Activated naive CD8-positive, alpha-beta T cell (primary cell): ENCODE measurements at regions not wholly inside any gene's neighbourhood (a gene's known extent, or its start where the extent isn't known, plus 50 kb on each side); places are given as distances from the start of the nearest gene placed in this dataset.

ENCODE experiments used
- H3K27ac Mint-ChIP-seq: one replicate; pipeline ENCODE4 v1.8.0; 2021; ENCODE audit warnings: mixed read lengths
- H3K27me3 Mint-ChIP-seq: one replicate; pipeline ENCODE4 v1.8.0; 2021; ENCODE audit warnings: mixed read lengths
- H3K36me3 Mint-ChIP-seq: one replicate; pipeline ENCODE4 v1.8.0; 2021; ENCODE audit warnings: mixed read lengths
- H3K4me1 Mint-ChIP-seq: one replicate; pipeline ENCODE4 v1.8.0; 2021; ENCODE audit warnings: low read depth, mixed read lengths
- H3K4me3 Mint-ChIP-seq: one replicate; pipeline ENCODE4 v1.8.0; 2021; ENCODE audit warnings: mild to moderate bottlenecking, mixed read lengths
- H3K9me3 Mint-ChIP-seq: one replicate; pipeline ENCODE4 v1.8.0; 2021; ENCODE audit warnings: low read depth, mixed read lengths

GRCh38 chr13:73975767-73976166 is 158.4 kb downstream of the KLF12 start:
- H3K36me3 Mint-ChIP-seq: peaks cover 24% of the 10 kb centered on the region
- H3K27ac Mint-ChIP-seq: peak overlapping the region; percentile 61
- H3K27me3 Mint-ChIP-seq: no peaks in the 10 kb centered on the region
- peaks cover 16% of the 10 kb centered on the region for H3K9me3 Mint-ChIP-seq
- H3K4me1 Mint-ChIP-seq: peaks cover 69% of the 10 kb centered on the region
- H3K4me3 Mint-ChIP-seq: no peak overlapping the region

GRCh38 chr13:73974051-73974450 is 160.2 kb downstream of the KLF12 start:
- Mint-ChIP-seq H3K27me3 (no peaks in the 10 kb centered on the region), H3K4me1 (peaks cover 65% of the 10 kb centered on the region), H3K36me3 (peaks cover 27% of the 10 kb centered on the region), H3K4me3 (no peak overlapping the region), H3K9me3 (peaks cover 16% of the 10 kb centered on the region), H3K27ac (no peak overlapping the region)

- Mint-ChIP-seq H3K4me1 (peaks cover 64% of the 10 kb centered on the region), H3K9me3 (peaks cover 16% of the 10 kb centered on the region), H3K27ac (peak overlapping the region; percentile 10), H3K36me3 (peaks cover 29% of the 10 kb centered on the region), H3K4me3 (no peak overlapping the region), H3K27me3 (no peaks in the 10 kb centered on the region)
Measured at GRCh38 chr13:73973156-73973555, 161.0 kb downstream of the KLF12 start.

GRCh38 chr13:73972545-73972944 is 161.7 kb downstream of the KLF12 start:
- Mint-ChIP-seq H3K4me3 (no peak overlapping the region), H3K27ac (no peak overlapping the region), H3K4me1 (peaks cover 63% of the 10 kb centered on the region), H3K9me3 (peaks cover 16% of the 10 kb centered on the region), H3K27me3 (no peaks in the 10 kb centered on the region), H3K36me3 (peaks cover 24% of the 10 kb centered on the region)

- Mint-ChIP-seq H3K36me3 (peaks cover 25% of the 10 kb centered on the region), H3K27me3 (no peaks in the 10 kb centered on the region), H3K27ac (no peak overlapping the region), H3K4me3 (no peak overlapping the region), H3K9me3 (peaks cover 16% of the 10 kb centered on the region), H3K4me1 (peaks cover 64% of the 10 kb centered on the region)
Measured at GRCh38 chr13:73971481-73971880, 162.7 kb downstream of the KLF12 start.

- no peaks in the 10 kb centered on the region for H3K27me3 Mint-ChIP-seq
- H3K9me3 Mint-ChIP-seq: peaks cover 13% of the 10 kb centered on the region
- H3K4me1 Mint-ChIP-seq: peaks cover 61% of the 10 kb centered on the region
- H3K27ac Mint-ChIP-seq: no peak overlapping the region
- no peak overlapping the region for H3K4me3 Mint-ChIP-seq
- peaks cover 21% of the 10 kb centered on the region for H3K36me3 Mint-ChIP-seq
Measured at GRCh38 chr13:73970421-73971055, 163.7 kb downstream of the KLF12 start.

DNA sequence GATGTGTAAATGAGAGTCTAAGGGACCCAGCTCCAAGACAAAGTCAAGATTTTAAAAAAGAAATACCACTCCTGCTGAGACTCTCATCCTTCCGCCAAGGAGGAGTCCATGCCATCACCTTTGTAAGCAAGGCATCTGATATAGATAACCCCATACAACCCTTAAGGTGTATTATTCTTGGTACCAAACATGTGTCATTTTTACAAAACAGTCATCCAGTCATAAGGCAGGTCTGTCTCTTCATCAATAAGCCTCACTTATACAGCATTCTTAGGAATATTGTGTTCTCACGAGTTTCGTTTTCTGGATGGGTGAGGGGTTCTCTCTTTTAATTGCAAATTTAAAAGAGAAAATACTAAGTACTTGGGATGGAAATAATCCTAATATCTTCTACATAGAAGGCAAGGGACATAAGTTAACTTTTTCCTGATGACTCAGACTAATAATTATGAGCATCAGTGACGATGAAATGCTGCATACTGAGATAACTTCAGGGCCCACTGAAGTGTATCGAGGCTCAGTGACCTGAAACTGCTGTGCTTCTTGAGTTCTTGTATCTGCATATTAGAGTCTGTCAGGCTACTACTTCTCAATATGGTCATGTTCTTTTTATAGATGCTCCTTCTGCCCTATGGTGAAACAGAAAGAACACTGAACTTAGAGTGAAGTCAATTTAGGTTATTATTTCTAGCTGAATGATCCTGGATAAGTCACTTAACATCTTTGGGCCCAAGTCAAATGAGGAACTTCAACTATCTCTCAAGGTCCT is 166.6 kb downstream of the KLF12 start:
- Mint-ChIP-seq H3K27ac (no peak overlapping the region), H3K27me3 (no peaks in the 10 kb centered on the region), H3K36me3 (peaks cover 17% of the 10 kb centered on the region), H3K4me1 (peaks cover 48% of the 10 kb centered on the region), H3K4me3 (no peak overlapping the region), H3K9me3 (no peaks in the 10 kb centered on the region)

GRCh38 chr13:73966331-73966730 is 167.9 kb downstream of the KLF12 start:
- Mint-ChIP-seq H3K27ac (no peak overlapping the region), H3K4me3 (no peak overlapping the region), H3K4me1 (peaks cover 47% of the 10 kb centered on the region), H3K9me3 (peaks cover 4% of the 10 kb centered on the region), H3K36me3 (peaks cover 24% of the 10 kb centered on the region), H3K27me3 (no peaks in the 10 kb centered on the region)

GRCh38 chr13:73962284-73962683 is 171.9 kb downstream of the KLF12 start:
- H3K27ac Mint-ChIP-seq: no peak overlapping the region
- peaks cover 4% of the 10 kb centered on the region for H3K9me3 Mint-ChIP-seq
- H3K4me1 Mint-ChIP-seq: peaks cover 36% of the 10 kb centered on the region
- no peaks in the 10 kb centered on the region for H3K27me3 Mint-ChIP-seq
- no peak overlapping the region for H3K4me3 Mint-ChIP-seq
- peaks cover 16% of the 10 kb centered on the region for H3K36me3 Mint-ChIP-seq

- H3K4me1 Mint-ChIP-seq: peaks cover 33% of the 10 kb centered on the region
- H3K4me3 Mint-ChIP-seq: no peak overlapping the region
- peak overlapping the region; percentile 41 for H3K27ac Mint-ChIP-seq
- no peaks in the 10 kb centered on the region for H3K27me3 Mint-ChIP-seq
- H3K9me3 Mint-ChIP-seq: peaks cover 4% of the 10 kb centered on the region
- H3K36me3 Mint-ChIP-seq: peaks cover 11% of the 10 kb centered on the region
Measured at GRCh38 chr13:73961181-73961580, 173.0 kb downstream of the KLF12 start.

GRCh38 chr13:73960474-73960873 is 173.7 kb downstream of the KLF12 start:
- Mint-ChIP-seq H3K4me1 (peaks cover 36% of the 10 kb centered on the region), H3K27ac (no peak overlapping the region), H3K36me3 (peaks cover 11% of the 10 kb centered on the region), H3K27me3 (no peaks in the 10 kb centered on the region), H3K9me3 (peaks cover 4% of the 10 kb centered on the region), H3K4me3 (no peak overlapping the region)

- peaks cover 7% of the 10 kb centered on the region for H3K36me3 Mint-ChIP-seq
- no peak overlapping the region for H3K27ac Mint-ChIP-seq
- H3K27me3 Mint-ChIP-seq: no peaks in the 10 kb centered on the region
- no peak overlapping the region for H3K4me3 Mint-ChIP-seq
- H3K4me1 Mint-ChIP-seq: peaks cover 40% of the 10 kb centered on the region
- peaks cover 4% of the 10 kb centered on the region for H3K9me3 Mint-ChIP-seq
Measured at GRCh38 chr13:73958657-73959397, 175.4 kb downstream of the KLF12 start.

- Mint-ChIP-seq H3K27ac (no peak overlapping the region), H3K36me3 (peaks cover 7% of the 10 kb centered on the region), H3K4me3 (no peak overlapping the region), H3K27me3 (no peaks in the 10 kb centered on the region), H3K4me1 (peaks cover 46% of the 10 kb centered on the region), H3K9me3 (peaks cover 4% of the 10 kb centered on the region)
Measured at GRCh38 chr13:73957889-73958288, 176.3 kb downstream of the KLF12 start.

GRCh38 chr13:73956795-73957408 is 177.3 kb downstream of the KLF12 start:
- peaks cover 4% of the 10 kb centered on the region for H3K9me3 Mint-ChIP-seq
- peaks cover 3% of the 10 kb centered on the region for H3K36me3 Mint-ChIP-seq
- H3K4me1 Mint-ChIP-seq: peaks cover 52% of the 10 kb centered on the region
- no peak overlapping the region for H3K27ac Mint-ChIP-seq
- H3K27me3 Mint-ChIP-seq: no peaks in the 10 kb centered on the region
- H3K4me3 Mint-ChIP-seq: no peak overlapping the region
